ENCODE measurements at regions not wholly inside any gene's neighbourhood (a gene's known extent, or its start where the extent isn't known, plus 50 kb on each side); places are given as distances from the start of the nearest gene placed in this dataset.

GRCh38 chr9:25261445-25261844 is 416.8 kb downstream of the TUSC1 start:
- H3K27me3 ChIP-seq, result no peaks in the 10 kb centered on the region
- no peak for TF ChIP-seq POLR2A (IDR thresholded peaks at IDR 0.05)
- TF ChIP-seq, protein P1, sequence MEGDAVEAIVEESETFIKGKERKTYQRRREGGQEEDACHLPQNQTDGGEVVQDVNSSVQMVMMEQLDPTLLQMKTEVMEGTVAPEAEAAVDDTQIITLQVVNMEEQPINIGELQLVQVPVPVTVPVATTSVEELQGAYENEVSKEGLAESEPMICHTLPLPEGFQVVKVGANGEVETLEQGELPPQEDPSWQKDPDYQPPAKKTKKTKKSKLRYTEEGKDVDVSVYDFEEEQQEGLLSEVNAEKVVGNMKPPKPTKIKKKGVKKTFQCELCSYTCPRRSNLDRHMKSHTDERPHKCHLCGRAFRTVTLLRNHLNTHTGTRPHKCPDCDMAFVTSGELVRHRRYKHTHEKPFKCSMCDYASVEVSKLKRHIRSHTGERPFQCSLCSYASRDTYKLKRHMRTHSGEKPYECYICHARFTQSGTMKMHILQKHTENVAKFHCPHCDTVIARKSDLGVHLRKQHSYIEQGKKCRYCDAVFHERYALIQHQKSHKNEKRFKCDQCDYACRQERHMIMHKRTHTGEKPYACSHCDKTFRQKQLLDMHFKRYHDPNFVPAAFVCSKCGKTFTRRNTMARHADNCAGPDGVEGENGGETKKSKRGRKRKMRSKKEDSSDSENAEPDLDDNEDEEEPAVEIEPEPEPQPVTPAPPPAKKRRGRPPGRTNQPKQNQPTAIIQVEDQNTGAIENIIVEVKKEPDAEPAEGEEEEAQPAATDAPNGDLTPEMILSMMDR (IDR thresholded peaks at IDR 0.05), result no peak
- H3K36me3 ChIP-seq, result no peaks in the 10 kb centered on the region
- DNase-seq, result no peak
- no peaks in the 10 kb centered on the region for H3K4me1 ChIP-seq
- H3K9me3 ChIP-seq, result no peaks in the 10 kb centered on the region
- H3K27ac ChIP-seq, result no peak overlapping the region
- no peak overlapping the region for H3K4me3 ChIP-seq

GRCh38 chr9:25260046-25260445 is 418.2 kb downstream of the TUSC1 start:
- no peaks in the 10 kb centered on the region for H3K9me3 ChIP-seq
- no peak overlapping the region for H3K27ac ChIP-seq
- no peak overlapping the region for H3K4me3 ChIP-seq
- H3K27me3 ChIP-seq, result no peaks in the 10 kb centered on the region
- no peak for DNase-seq
- no peaks in the 10 kb centered on the region for H3K4me1 ChIP-seq
- no peaks in the 10 kb centered on the region for H3K36me3 ChIP-seq
- TF ChIP-seq, protein P1 (IDR thresholded peaks at IDR 0.05), result no peak
- no peak for TF ChIP-seq POLR2A (IDR thresholded peaks at IDR 0.05)

- no peaks in the 10 kb centered on the region for H3K4me1 ChIP-seq
- no peak overlapping the region for H3K27ac ChIP-seq
- TF ChIP-seq, protein P1 (IDR thresholded peaks at IDR 0.05), result no peak
- TF ChIP-seq POLR2A (IDR thresholded peaks at IDR 0.05), result no peak
- H3K36me3 ChIP-seq, result no peaks in the 10 kb centered on the region
- no peak for DNase-seq
- no peaks in the 10 kb centered on the region for H3K27me3 ChIP-seq
- no peaks in the 10 kb centered on the region for H3K9me3 ChIP-seq
- no peak overlapping the region for H3K4me3 ChIP-seq
Observed at GRCh38 chr9:25255216-25255615, 423.0 kb downstream of the TUSC1 start.

DNA sequence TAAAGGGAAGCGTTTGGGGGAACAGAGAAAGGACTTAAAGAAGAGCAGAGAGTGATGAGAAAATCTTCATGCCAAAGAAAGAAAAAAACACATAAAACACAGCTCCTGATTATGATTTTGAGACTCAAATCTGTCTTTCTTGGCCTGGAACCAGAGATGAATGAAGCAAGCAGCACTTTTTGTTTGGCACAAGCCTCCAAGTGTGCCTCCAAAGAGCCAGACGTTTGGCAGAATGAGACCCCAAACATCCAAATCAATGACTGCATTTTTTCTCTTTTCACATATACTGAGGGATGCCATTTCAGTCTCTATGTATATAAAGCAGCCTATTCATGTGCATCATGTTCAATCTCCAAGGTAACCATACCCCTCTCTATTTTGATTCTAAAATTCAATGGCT is 424.2 kb downstream of the TUSC1 start:
- no peaks in the 10 kb centered on the region for H3K27me3 ChIP-seq
- H3K4me3 ChIP-seq, result no peak overlapping the region
- no peaks in the 10 kb centered on the region for H3K4me1 ChIP-seq
- H3K36me3 ChIP-seq, result no peaks in the 10 kb centered on the region
- H3K27ac ChIP-seq, result no peak overlapping the region
- no peak for DNase-seq
- no peaks in the 10 kb centered on the region for H3K9me3 ChIP-seq
- TF ChIP-seq, protein P1 (IDR thresholded peaks at IDR 0.05), result no peak
- TF ChIP-seq POLR2A (IDR thresholded peaks at IDR 0.05), result no peak

GRCh38 chr9:25241421-25241820 is 436.8 kb downstream of the TUSC1 start:
- no peaks in the 10 kb centered on the region for H3K9me3 ChIP-seq
- H3K4me1 ChIP-seq, result no peaks in the 10 kb centered on the region
- H3K27ac ChIP-seq, result no peak overlapping the region
- TF ChIP-seq, protein P1 (IDR thresholded peaks at IDR 0.05), result no peak
- no peak for TF ChIP-seq POLR2A (IDR thresholded peaks at IDR 0.05)
- H3K27me3 ChIP-seq, result no peaks in the 10 kb centered on the region
- H3K4me3 ChIP-seq, result no peak overlapping the region
- no peak for DNase-seq
- H3K36me3 ChIP-seq, result no peaks in the 10 kb centered on the region

Measured in Peyer's patch (tissue), 4 donors.